ENCODE measurements at regions not wholly inside any gene's neighbourhood (a gene's known extent, or its start where the extent isn't known, plus 50 kb on each side); places are given as distances from the start of the nearest gene placed in this dataset.
A peak's percentile ranks its signal among the peaks of the same experiment; 100 is the strongest.

GRCh38 chr12:25051171-25051570 is 102.3 kb upstream of the BCAT1 start:
- Histone ChIP-seq H3K4me1 (ENCODE audit: control insufficient read depth, insufficient read depth, low read length) (no peaks in the 10 kb centered on the region), H3K36me3 (ENCODE audit: control insufficient read depth in 2 of 2, insufficient read depth in 1 of 2, low read length in 2 of 2) (no peaks in the 10 kb centered on the region), H3K9me3 (ENCODE audit: control insufficient read depth, insufficient read depth, low read depth, low read length) (no peaks in the 10 kb centered on the region), H3K4me3 (ENCODE audit: low read depth, low read length) (no peak overlapping the region), H3K27ac (ENCODE audit: extremely low read depth, low read depth, low read length) (no peak overlapping the region)
- ChIA-PET CTCF (no interaction called here), POLR2A (no interaction called here)
- TF ChIP-seq ZNF302 (tag by site-specific recombination; IDR thresholded peaks at IDR 0.05; ENCODE audit: low read depth) = no peak
- TF ChIP-seq KLF9 (tag by site-specific recombination; IDR thresholded peaks at IDR 0.05; ENCODE audit: low read depth) = no peak
- no peak for TF ChIP-seq ZNF19 (tag by site-specific recombination; IDR thresholded peaks at IDR 0.05; ENCODE audit: low read depth)
- TF ChIP-seq EGR2 (tag by site-specific recombination; IDR thresholded peaks at IDR 0.05; ENCODE audit: low read depth) = no peak

GRCh38 chr12:25045869-25046268 is 97.0 kb upstream of the BCAT1 start:
- no peak overlapping the region for H3K27ac ChIP-seq (ENCODE audit: extremely low read depth, low read depth, low read length)
- ChIA-PET CTCF (interaction anchor here (0.7 kb wide), 1 partner anchor 14 kb away, joined by 4 read pairs; no protein-coding TSS in a partner anchor), POLR2A (no interaction called here)
- H3K4me3 ChIP-seq (ENCODE audit: low read depth, low read length) = no peak overlapping the region
- no peak for TF ChIP-seq ZNF692 (tag by site-specific recombination; IDR thresholded peaks at IDR 0.05)
- TF ChIP-seq ZBTB1 (tag by site-specific recombination; IDR thresholded peaks at IDR 0.05) = no peak
- TF ChIP-seq ZNF311 (tag by site-specific recombination; IDR thresholded peaks at IDR 0.05; ENCODE audit: borderline replicate concordance) = no peak
- no peak for TF ChIP-seq ZNF274 (IDR thresholded peaks at IDR 0.05; ENCODE audit: low read length)
- TF ChIP-seq ZNF274 (tag by site-specific recombination; IDR thresholded peaks at IDR 0.05; ENCODE audit: borderline replicate concordance) = no peak
- TF ChIP-seq REST (tag by site-specific recombination; IDR thresholded peaks at IDR 0.05) = no peak
- TF ChIP-seq ZNF2 (tag by site-specific recombination; IDR thresholded peaks at IDR 0.05) = no peak
- TF ChIP-seq FEZF1 (tag by site-specific recombination; IDR thresholded peaks at IDR 0.05) = no peak
- no peak for TF ChIP-seq ZNF433 (tag by site-specific recombination; IDR thresholded peaks at IDR 0.05; ENCODE audit: low read depth)
- H3K4me1 ChIP-seq (ENCODE audit: control insufficient read depth, insufficient read depth, low read length) = no peaks in the 10 kb centered on the region
- no peaks in the 10 kb centered on the region for H3K36me3 ChIP-seq (ENCODE audit: control insufficient read depth in 2 of 2, insufficient read depth in 1 of 2, low read length in 2 of 2)
- H3K9me3 ChIP-seq (ENCODE audit: control insufficient read depth, insufficient read depth, low read depth, low read length) = no peaks in the 10 kb centered on the region

DNA sequence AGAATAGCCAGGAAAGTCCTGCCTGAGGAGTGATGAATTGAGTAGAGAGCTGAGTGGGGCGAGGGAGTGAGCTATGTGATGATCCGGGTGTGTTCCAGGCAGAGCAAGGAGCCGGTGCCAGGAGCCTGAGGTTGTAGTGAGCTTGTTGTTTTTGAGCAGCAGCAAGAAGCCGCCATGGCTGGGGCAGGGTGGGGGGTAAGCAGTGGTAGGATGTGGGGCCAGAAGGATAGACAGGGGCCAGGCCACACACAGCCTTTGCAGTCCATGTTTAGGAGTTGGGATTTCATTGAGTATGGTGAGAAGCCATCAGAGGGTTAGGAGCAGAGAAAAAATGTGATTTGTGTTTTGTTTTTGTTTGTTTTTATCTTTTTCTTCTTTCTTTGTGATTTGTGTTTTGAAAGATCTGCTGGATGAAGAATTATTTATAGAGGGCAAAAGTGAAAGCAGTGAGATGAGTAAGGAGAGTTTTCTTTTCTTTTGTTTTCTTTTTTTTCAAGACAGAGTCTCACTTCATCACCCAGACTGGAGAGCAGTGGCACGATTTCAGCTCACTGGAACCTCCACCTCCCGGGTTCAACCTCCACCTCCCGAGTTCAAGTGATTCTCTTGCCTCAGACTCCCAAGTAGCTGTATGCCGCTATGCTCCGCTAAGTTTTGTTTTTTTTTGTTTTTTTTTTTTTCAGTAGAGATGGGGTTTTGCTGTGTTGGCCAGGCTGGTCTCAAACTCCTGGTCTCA is 92.3 kb upstream of the BCAT1 start:
- TF ChIP-seq ZNF571 (tag by site-specific recombination; IDR thresholded peaks at IDR 0.05) (no peak), PRDM1 (tag by site-specific recombination; IDR thresholded peaks at IDR 0.05) (0 out of 2 replicates have a peak, but pooled peaks have one; percentile 64)
- ChIA-PET CTCF (no interaction called here), POLR2A (no interaction called here)
- H3K4me1 ChIP-seq (ENCODE audit: control insufficient read depth, insufficient read depth, low read length) = no peaks in the 10 kb centered on the region
- no peaks in the 10 kb centered on the region for H3K36me3 ChIP-seq (ENCODE audit: control insufficient read depth in 2 of 2, insufficient read depth in 1 of 2, low read length in 2 of 2)
- no peak overlapping the region for H3K27ac ChIP-seq (ENCODE audit: extremely low read depth, low read depth, low read length)
- H3K4me3 ChIP-seq (ENCODE audit: low read depth, low read length) = no peak overlapping the region
- H3K9me3 ChIP-seq (ENCODE audit: control insufficient read depth, insufficient read depth, low read depth, low read length) = no peaks in the 10 kb centered on the region

Measured in HEK293 (cell line).